ENCODE measurements at regions not wholly inside any gene's neighbourhood (a gene's known extent, or its start where the extent isn't known, plus 50 kb on each side); places are given as distances from the start of the nearest gene placed in this dataset.

DNA sequence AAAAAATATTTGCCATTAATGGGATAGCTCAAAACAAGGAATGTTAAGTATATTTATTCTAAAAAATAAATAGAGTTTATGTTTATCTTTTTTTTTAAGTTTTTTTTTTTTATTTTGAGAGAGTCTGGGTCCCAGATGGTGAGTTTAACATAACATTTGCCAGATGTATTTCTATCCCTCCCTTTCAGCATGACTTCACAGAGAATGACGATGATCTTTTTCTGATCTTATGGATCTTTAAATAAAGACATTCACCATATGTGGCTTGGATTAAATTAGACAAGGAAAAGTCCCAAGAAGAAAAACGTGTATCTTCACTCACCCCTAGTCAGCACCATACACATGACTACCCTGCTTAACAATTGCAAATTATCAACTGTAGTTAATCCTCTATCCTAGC is 839.8 kb upstream of the CNTN5 start:
- Mint-ChIP-seq H3K4me1 (ENCODE audit: low read depth) (no peaks in the 10 kb centered on the region), H3K27me3 (no peaks in the 10 kb centered on the region), H3K9me3 (no peaks in the 10 kb centered on the region), H3K27ac (no peak overlapping the region), H3K36me3 (ENCODE audit: low read depth) (no peaks in the 10 kb centered on the region), H3K4me3 (no peak overlapping the region)

- Mint-ChIP-seq H3K27ac (no peak overlapping the region), H3K9me3 (peaks cover 6% of the 10 kb centered on the region), H3K27me3 (no peaks in the 10 kb centered on the region), H3K36me3 (ENCODE audit: low read depth) (no peaks in the 10 kb centered on the region), H3K4me1 (ENCODE audit: low read depth) (no peaks in the 10 kb centered on the region), H3K4me3 (no peak overlapping the region)
Observed at GRCh38 chr11:98183034-98183433, 837.7 kb upstream of the CNTN5 start.

GRCh38 chr11:98185245-98185644 is 835.5 kb upstream of the CNTN5 start:
- H3K4me1 Mint-ChIP-seq (ENCODE audit: low read depth), result no peaks in the 10 kb centered on the region
- no peak overlapping the region for H3K27ac Mint-ChIP-seq
- H3K27me3 Mint-ChIP-seq, result no peaks in the 10 kb centered on the region
- peaks cover 6% of the 10 kb centered on the region for H3K9me3 Mint-ChIP-seq
- no peaks in the 10 kb centered on the region for H3K36me3 Mint-ChIP-seq (ENCODE audit: low read depth)
- no peak overlapping the region for H3K4me3 Mint-ChIP-seq

GRCh38 chr11:98194611-98195010 is 826.1 kb upstream of the CNTN5 start:
- Mint-ChIP-seq H3K27me3 (no peaks in the 10 kb centered on the region), H3K9me3 (no peaks in the 10 kb centered on the region), H3K4me3 (no peak overlapping the region), H3K36me3 (ENCODE audit: low read depth) (no peaks in the 10 kb centered on the region), H3K27ac (no peak overlapping the region), H3K4me1 (ENCODE audit: low read depth) (no peaks in the 10 kb centered on the region)

GRCh38 chr11:98195300-98195699 is 825.4 kb upstream of the CNTN5 start:
- H3K36me3 Mint-ChIP-seq (ENCODE audit: low read depth), result no peaks in the 10 kb centered on the region
- no peaks in the 10 kb centered on the region for H3K9me3 Mint-ChIP-seq
- H3K4me1 Mint-ChIP-seq (ENCODE audit: low read depth), result no peaks in the 10 kb centered on the region
- no peak overlapping the region for H3K4me3 Mint-ChIP-seq
- no peak overlapping the region for H3K27ac Mint-ChIP-seq
- H3K27me3 Mint-ChIP-seq, result no peaks in the 10 kb centered on the region

- Mint-ChIP-seq H3K9me3 (peaks cover 16% of the 10 kb centered on the region), H3K27me3 (no peaks in the 10 kb centered on the region), H3K4me1 (ENCODE audit: low read depth) (no peaks in the 10 kb centered on the region), H3K36me3 (ENCODE audit: low read depth) (no peaks in the 10 kb centered on the region), H3K4me3 (no peak overlapping the region), H3K27ac (no peak overlapping the region)
Observed at GRCh38 chr11:98207086-98207485, 813.7 kb upstream of the CNTN5 start.

GRCh38 chr11:98227278-98227677 is 793.5 kb upstream of the CNTN5 start:
- Mint-ChIP-seq H3K4me3 (no peak overlapping the region), H3K27me3 (no peaks in the 10 kb centered on the region), H3K9me3 (peaks cover 4% of the 10 kb centered on the region), H3K36me3 (ENCODE audit: low read depth) (no peaks in the 10 kb centered on the region), H3K27ac (no peak overlapping the region), H3K4me1 (ENCODE audit: low read depth) (no peaks in the 10 kb centered on the region)

GRCh38 chr11:98230678-98231077 is 790.1 kb upstream of the CNTN5 start:
- H3K36me3 Mint-ChIP-seq (ENCODE audit: low read depth), result no peaks in the 10 kb centered on the region
- no peak overlapping the region for H3K27ac Mint-ChIP-seq
- no peak overlapping the region for H3K4me3 Mint-ChIP-seq
- no peaks in the 10 kb centered on the region for H3K4me1 Mint-ChIP-seq (ENCODE audit: low read depth)
- H3K9me3 Mint-ChIP-seq, result no peaks in the 10 kb centered on the region
- H3K27me3 Mint-ChIP-seq, result no peaks in the 10 kb centered on the region

DNA sequence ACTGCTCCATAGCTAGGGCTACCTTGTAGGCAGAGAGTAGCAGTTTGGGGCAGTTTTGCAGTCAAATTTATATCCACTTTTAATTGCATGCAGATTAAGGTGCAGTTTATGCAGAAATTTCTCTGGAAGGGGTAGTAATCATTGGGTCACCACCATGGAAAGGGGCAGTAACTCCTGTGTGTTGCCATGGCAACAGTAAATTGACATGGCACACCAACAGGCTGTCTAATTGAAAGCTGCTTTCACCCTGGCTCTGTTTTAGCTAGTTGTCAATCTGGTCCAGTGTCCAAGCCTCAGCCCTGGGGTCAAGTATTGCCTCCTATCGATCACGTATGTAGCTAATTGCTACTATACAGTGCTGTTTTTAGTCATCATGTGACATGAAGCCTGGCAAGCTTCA is 786.1 kb upstream of the CNTN5 start:
- H3K4me3 Mint-ChIP-seq, result no peak overlapping the region
- H3K27ac Mint-ChIP-seq, result no peak overlapping the region
- peaks cover 5% of the 10 kb centered on the region for H3K9me3 Mint-ChIP-seq
- no peaks in the 10 kb centered on the region for H3K27me3 Mint-ChIP-seq
- H3K36me3 Mint-ChIP-seq (ENCODE audit: low read depth), result no peaks in the 10 kb centered on the region
- no peaks in the 10 kb centered on the region for H3K4me1 Mint-ChIP-seq (ENCODE audit: low read depth)

- Mint-ChIP-seq H3K36me3 (ENCODE audit: low read depth) (no peaks in the 10 kb centered on the region), H3K4me3 (no peak overlapping the region), H3K27ac (no peak overlapping the region), H3K9me3 (peaks cover 29% of the 10 kb centered on the region), H3K27me3 (no peaks in the 10 kb centered on the region), H3K4me1 (ENCODE audit: low read depth) (no peaks in the 10 kb centered on the region)
Observed at GRCh38 chr11:98243897-98244296, 776.9 kb upstream of the CNTN5 start.

DNA sequence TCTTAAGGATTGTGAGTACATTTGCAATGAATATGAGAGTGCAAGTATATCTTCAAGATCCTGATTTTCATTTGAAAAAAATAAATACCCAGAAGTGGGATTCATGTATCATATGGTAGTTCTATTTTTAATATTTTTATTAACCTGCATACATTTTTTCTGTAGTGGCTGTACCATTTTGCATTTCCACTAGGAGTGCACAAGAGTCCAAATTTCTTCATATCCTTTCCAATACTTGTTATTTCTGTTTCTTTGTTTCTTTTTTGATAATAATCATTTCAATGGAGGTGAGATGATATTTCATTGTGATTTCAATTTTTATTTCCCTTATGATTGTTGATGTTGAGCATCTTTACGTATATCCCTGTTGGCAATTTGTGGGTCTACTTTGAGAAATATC is 759.8 kb upstream of the CNTN5 start:
- Mint-ChIP-seq H3K27ac (no peak overlapping the region), H3K27me3 (no peaks in the 10 kb centered on the region), H3K36me3 (ENCODE audit: low read depth) (no peaks in the 10 kb centered on the region), H3K4me3 (no peak overlapping the region), H3K4me1 (ENCODE audit: low read depth) (no peaks in the 10 kb centered on the region), H3K9me3 (peaks cover 12% of the 10 kb centered on the region)

DNA sequence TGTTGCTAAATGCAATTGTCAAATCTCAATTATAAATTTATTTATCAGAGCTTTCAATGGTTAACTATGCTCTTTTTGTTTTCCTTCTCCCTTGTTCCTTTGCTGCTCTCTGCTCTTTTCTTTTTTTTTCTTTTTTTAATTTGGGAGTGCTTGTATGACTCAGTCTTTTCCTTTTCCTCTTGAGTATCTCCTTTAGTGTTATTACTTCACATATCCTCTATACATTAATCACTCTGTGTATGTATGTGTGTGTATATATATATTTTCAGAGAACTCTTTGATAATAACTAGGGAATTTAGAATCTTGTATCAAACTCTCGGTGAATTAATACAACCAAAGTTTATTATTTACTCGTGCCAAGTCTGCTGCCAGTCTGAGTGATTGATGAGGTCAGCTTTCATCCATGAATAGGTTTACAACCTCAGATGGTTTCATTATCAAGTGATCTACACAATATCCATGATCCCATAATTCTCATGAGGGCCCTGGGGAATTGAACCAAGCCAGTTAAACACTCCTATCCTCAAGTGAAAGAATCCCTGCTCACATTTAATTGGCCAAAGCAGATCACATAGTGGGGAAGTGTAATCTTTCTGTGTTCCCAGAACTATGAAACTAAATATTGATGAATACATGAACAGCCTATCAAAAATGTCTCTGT is 743.4 kb upstream of the CNTN5 start:
- Mint-ChIP-seq H3K27me3 (no peaks in the 10 kb centered on the region), H3K9me3 (peaks cover 4% of the 10 kb centered on the region), H3K27ac (no peak overlapping the region), H3K36me3 (ENCODE audit: low read depth) (no peaks in the 10 kb centered on the region), H3K4me3 (no peak overlapping the region), H3K4me1 (ENCODE audit: low read depth) (no peaks in the 10 kb centered on the region)

- H3K36me3 Mint-ChIP-seq (ENCODE audit: low read depth), result no peaks in the 10 kb centered on the region
- no peaks in the 10 kb centered on the region for H3K9me3 Mint-ChIP-seq
- no peak overlapping the region for H3K27ac Mint-ChIP-seq
- no peaks in the 10 kb centered on the region for H3K4me1 Mint-ChIP-seq (ENCODE audit: low read depth)
- H3K27me3 Mint-ChIP-seq, result no peaks in the 10 kb centered on the region
- H3K4me3 Mint-ChIP-seq, result no peak overlapping the region
Observed at GRCh38 chr11:98289617-98290263, 731.0 kb upstream of the CNTN5 start.

- H3K27me3 Mint-ChIP-seq, result no peaks in the 10 kb centered on the region
- peak overlapping the region; percentile 36 for H3K27ac Mint-ChIP-seq
- no peak overlapping the region for H3K4me3 Mint-ChIP-seq
- H3K9me3 Mint-ChIP-seq, result no peaks in the 10 kb centered on the region
- no peaks in the 10 kb centered on the region for H3K36me3 Mint-ChIP-seq (ENCODE audit: low read depth)
- H3K4me1 Mint-ChIP-seq (ENCODE audit: low read depth), result peaks cover 5% of the 10 kb centered on the region
Observed at GRCh38 chr11:98296091-98296880, 724.5 kb upstream of the CNTN5 start.

DNA sequence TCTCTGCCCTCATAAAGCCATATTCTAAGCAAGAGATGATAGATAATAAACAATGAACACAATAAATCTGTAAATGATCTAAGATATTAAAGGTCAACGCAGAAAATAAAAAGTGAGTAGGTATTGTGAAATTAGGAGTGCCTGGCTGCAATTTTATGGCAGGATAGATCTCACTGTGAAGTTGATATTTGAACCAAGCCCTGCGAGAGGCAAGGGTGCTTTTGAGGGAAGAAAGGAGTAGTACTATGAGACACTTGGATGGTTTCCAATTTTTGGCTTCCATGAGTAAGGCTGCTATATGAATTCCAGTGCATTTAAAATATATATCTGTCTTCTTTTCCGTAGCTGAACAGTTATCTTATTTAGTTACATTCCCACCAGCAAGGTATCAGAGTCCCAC is 720.0 kb upstream of the CNTN5 start:
- no peaks in the 10 kb centered on the region for H3K27me3 Mint-ChIP-seq
- no peak overlapping the region for H3K4me3 Mint-ChIP-seq
- no peaks in the 10 kb centered on the region for H3K36me3 Mint-ChIP-seq (ENCODE audit: low read depth)
- peaks cover 5% of the 10 kb centered on the region for H3K4me1 Mint-ChIP-seq (ENCODE audit: low read depth)
- no peak overlapping the region for H3K27ac Mint-ChIP-seq
- no peaks in the 10 kb centered on the region for H3K9me3 Mint-ChIP-seq
